ENCODE measurements at regions not wholly inside any gene's neighbourhood (a gene's known extent, or its start where the extent isn't known, plus 50 kb on each side); places are given as distances from the start of the nearest gene placed in this dataset.

DNA sequence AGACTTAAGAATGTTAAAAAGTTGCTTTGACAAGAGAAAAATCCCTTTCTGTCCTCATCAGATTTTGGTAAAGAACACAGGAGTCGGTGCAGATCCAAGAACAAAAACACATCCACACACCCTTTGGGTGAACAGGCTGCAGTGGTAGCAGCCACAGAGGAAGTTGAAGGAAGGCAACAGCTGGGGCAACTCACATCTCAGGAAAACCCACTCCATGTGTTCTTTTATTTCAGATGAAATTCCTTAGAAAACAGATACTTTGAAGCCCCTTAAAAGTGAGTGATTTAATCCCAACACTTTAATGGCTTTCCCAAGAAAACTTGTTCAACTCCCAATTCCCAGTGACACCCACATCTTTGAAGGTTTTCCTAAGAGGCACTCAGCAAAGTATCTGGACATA, 271.3 kb downstream of the ICOS start:
- TF ChIP-seq, protein P1, sequence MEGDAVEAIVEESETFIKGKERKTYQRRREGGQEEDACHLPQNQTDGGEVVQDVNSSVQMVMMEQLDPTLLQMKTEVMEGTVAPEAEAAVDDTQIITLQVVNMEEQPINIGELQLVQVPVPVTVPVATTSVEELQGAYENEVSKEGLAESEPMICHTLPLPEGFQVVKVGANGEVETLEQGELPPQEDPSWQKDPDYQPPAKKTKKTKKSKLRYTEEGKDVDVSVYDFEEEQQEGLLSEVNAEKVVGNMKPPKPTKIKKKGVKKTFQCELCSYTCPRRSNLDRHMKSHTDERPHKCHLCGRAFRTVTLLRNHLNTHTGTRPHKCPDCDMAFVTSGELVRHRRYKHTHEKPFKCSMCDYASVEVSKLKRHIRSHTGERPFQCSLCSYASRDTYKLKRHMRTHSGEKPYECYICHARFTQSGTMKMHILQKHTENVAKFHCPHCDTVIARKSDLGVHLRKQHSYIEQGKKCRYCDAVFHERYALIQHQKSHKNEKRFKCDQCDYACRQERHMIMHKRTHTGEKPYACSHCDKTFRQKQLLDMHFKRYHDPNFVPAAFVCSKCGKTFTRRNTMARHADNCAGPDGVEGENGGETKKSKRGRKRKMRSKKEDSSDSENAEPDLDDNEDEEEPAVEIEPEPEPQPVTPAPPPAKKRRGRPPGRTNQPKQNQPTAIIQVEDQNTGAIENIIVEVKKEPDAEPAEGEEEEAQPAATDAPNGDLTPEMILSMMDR (IDR thresholded peaks at IDR 0.05): no peak
- TF ChIP-seq POLR2A (IDR thresholded peaks at IDR 0.05; ENCODE audit: low read length) (no peak), RAD21 (conservative IDR thresholded peaks at IDR 0.05 in 1 of 2, IDR thresholded peaks at IDR 0.05 in 1 of 2) (no peak), HDAC2 (IDR thresholded peaks at IDR 0.05) (no peak), JUN (IDR thresholded peaks at IDR 0.05) (no peak), CHD2 (IDR thresholded peaks at IDR 0.05; ENCODE audit: low read length, partially characterized antibody) (no peak), POLR2AphosphoS2 (conservative IDR thresholded peaks at IDR 0.05; ENCODE audit: low read length) (no peak), CBX8 (IDR thresholded peaks at IDR 0.05) (no peak), MYC (IDR thresholded peaks at IDR 0.05; ENCODE audit: borderline replicate concordance, low read length) (no peak), SREBF2 (IDR thresholded peaks at IDR 0.05) (no peak)
